Sigmoid colon (tissue), 3 donors: ENCODE measurements at regions not wholly inside any gene's neighbourhood (a gene's known extent, or its start where the extent isn't known, plus 50 kb on each side); places are given as distances from the start of the nearest gene placed in this dataset.

Source experiments
- CTCF ChIP-seq, 4 experiments: fragments of 450-650 bp in 3 of 4; fragments of 200-600 bp in 1 of 4; IDR thresholded peaks; one replicate each; pipeline ENCODE4 v1.5.1; 2016 to 2019; ENCODE audit warnings: antibody characterized with exemption in 4 of 4, mild to moderate bottlenecking in 3 of 4, moderate library complexity in 2 of 4
- POLR2A ChIP-seq, 2 donors: fragments of 450-650 bp; IDR thresholded peaks; one replicate each; pipeline ENCODE4 v1.6.1; 2016; ENCODE audit warnings: antibody characterized with exemption in 2 of 2, mild to moderate bottlenecking in 2 of 2, moderate library complexity in 2 of 2

- TF ChIP-seq CTCF (IDR thresholded peaks at IDR 0.05) (no peak), POLR2A (IDR thresholded peaks at IDR 0.05) (no peak)
These were observed 873.4 kb upstream of the ADAMTS5 start for GRCh38 chr21:27840262-27840661.
